Effector memory CD4-positive, alpha-beta T cell (primary cell): ENCODE measurements at regions not wholly inside any gene's neighbourhood (a gene's known extent, or its start where the extent isn't known, plus 50 kb on each side); places are given as distances from the start of the nearest gene placed in this dataset.

Source experiments
- DNase-seq, 3 donors: peaks; one replicate each; pipeline ENCODE4 v3.0.0-alpha.2; 2020
- H3K27ac ChIP-seq: 2 replicates; pipeline ENCODE4 v1.7.0; 2013; ENCODE audit warnings: mild to moderate bottlenecking, low read length, moderate library complexity; ENCODE audit not compliant: insufficient read depth, poor library complexity, severe bottlenecking
- H3K27me3 ChIP-seq: replicated peaks from 2 replicates; pipeline ENCODE4 v1.7.0; 2013; ENCODE audit warnings: mild to moderate bottlenecking, low read length; ENCODE audit not compliant: insufficient read depth, control insufficient read depth, poor library complexity, severe bottlenecking
- H3K36me3 ChIP-seq: 2 replicates; pipeline ENCODE4 v1.7.0; 2013; ENCODE audit warnings: mild to moderate bottlenecking, low read length, moderate library complexity; ENCODE audit not compliant: control insufficient read depth, insufficient read depth
- H3K4me1 ChIP-seq: 2 replicates; pipeline ENCODE4 v1.7.0; 2013; ENCODE audit warnings: low read length, mild to moderate bottlenecking; ENCODE audit not compliant: control insufficient read depth, insufficient read depth, poor library complexity, severe bottlenecking
- H3K4me3 ChIP-seq: 2 replicates; pipeline ENCODE4 v1.7.0; 2013; ENCODE audit warnings: low read length, low read depth, mild to moderate bottlenecking; ENCODE audit not compliant: insufficient read depth, poor library complexity, severe bottlenecking
- H3K9me3 ChIP-seq: 2 replicates; pipeline ENCODE4 v1.7.0; 2013; ENCODE audit warnings: mild to moderate bottlenecking, low read length, moderate library complexity; ENCODE audit not compliant: control insufficient read depth

DNA sequence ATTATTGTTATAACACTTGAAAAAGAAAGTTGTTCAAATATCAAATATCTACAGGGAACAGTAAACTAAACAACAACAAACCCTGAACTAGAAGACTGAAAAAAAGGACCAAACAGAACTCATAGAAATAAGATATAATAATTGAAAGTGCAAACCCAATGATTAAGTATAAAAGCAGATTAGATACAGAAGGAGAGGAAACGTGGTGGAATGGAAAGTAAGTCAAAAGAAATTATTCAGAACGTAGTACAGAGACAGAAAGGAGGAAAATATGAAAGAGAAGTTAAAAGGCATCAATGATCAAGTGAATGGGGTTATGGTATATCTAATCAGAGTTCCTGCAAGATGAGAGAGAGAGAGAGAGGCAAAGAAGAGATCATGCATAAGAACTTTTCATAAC, 174.2 kb upstream of the DACH1 start:
- no peak for DNase-seq
- Histone ChIP-seq H3K27ac (no peak overlapping the region), H3K27me3 (no peaks in the 10 kb centered on the region), H3K9me3 (no peaks in the 10 kb centered on the region), H3K4me3 (no peak overlapping the region), H3K4me1 (no peaks in the 10 kb centered on the region), H3K36me3 (no peaks in the 10 kb centered on the region)

GRCh38 chr13:72039126-72039525, 172.1 kb upstream of the DACH1 start:
- H3K9me3 ChIP-seq: no peaks in the 10 kb centered on the region
- H3K4me1 ChIP-seq: no peaks in the 10 kb centered on the region
- H3K36me3 ChIP-seq: no peaks in the 10 kb centered on the region
- H3K27ac ChIP-seq: no peak overlapping the region
- no peaks in the 10 kb centered on the region for H3K27me3 ChIP-seq
- no peak for DNase-seq
- no peak overlapping the region for H3K4me3 ChIP-seq

DNA sequence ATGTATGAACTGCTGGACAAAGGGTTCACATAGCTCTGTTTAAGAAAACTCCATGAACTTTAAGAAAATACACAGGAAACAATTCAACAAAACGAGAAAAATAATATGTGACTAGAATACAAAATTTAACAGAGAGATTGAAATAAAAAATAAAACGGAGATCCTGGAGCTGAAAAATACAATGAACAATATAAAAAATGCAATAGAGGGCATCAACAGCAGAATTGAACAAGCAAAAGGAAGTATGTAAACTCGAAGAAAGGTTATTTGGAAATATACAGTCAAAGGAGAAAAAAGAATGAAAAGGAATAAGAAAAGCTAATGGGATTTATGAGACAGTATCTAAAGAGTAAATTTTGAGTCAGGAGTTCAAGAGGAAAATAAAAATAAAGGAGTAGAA, 163.0 kb upstream of the DACH1 start:
- H3K9me3 ChIP-seq: peaks cover 9% of the 10 kb centered on the region
- H3K36me3 ChIP-seq: no peaks in the 10 kb centered on the region
- no peaks in the 10 kb centered on the region for H3K4me1 ChIP-seq
- H3K27me3 ChIP-seq: no peaks in the 10 kb centered on the region
- no peak for DNase-seq
- H3K27ac ChIP-seq: no peak overlapping the region
- H3K4me3 ChIP-seq: no peak overlapping the region

DNA sequence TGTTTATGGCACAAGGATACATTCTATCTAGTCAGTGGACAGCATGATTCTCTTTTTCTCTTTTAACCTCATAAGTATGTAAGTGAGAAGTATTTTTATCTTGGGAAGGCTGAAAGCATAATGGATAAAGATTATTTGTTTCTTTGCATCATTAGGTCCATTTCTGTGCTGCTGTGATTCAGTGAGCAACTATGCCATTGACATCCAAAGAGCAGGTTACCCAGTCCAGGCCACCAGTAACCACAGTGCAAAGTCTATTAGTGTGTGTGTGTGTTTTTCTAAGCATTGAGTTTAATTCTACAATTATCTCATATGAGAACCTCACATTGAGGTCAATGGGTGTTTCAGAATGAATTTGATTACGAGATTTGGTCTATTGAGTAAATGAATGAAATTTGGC, 158.8 kb upstream of the DACH1 start:
- peaks cover 9% of the 10 kb centered on the region for H3K9me3 ChIP-seq
- H3K4me1 ChIP-seq: no peaks in the 10 kb centered on the region
- DNase-seq: no peak
- no peaks in the 10 kb centered on the region for H3K27me3 ChIP-seq
- no peaks in the 10 kb centered on the region for H3K36me3 ChIP-seq
- no peak overlapping the region for H3K4me3 ChIP-seq
- H3K27ac ChIP-seq: no peak overlapping the region

DNA sequence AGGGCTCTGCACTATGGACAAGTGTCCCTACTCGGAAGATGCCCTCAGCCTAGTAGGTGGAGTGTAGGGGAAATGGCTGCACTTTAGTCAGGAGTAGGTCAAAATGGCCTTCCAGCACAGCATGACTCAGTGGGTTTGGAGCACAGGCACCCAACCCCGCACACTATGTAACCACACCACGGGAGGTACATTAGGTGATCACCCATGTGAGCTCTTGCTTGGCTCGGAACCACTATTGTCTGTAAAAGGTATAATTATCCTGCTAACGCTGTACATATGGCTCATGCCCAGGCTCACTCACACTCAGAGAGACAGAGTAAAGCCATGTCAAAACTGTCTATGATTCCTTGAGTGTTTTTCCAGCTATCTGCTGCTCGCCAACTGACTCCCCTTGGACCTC, 156.9 kb upstream of the DACH1 start:
- Histone ChIP-seq H3K27ac (no peak overlapping the region), H3K36me3 (no peaks in the 10 kb centered on the region), H3K9me3 (no peaks in the 10 kb centered on the region), H3K4me3 (no peak overlapping the region), H3K27me3 (no peaks in the 10 kb centered on the region), H3K4me1 (no peaks in the 10 kb centered on the region)
- no peak for DNase-seq

- DNase-seq: no peak
- no peak overlapping the region for H3K27ac ChIP-seq
- H3K36me3 ChIP-seq: no peaks in the 10 kb centered on the region
- no peak overlapping the region for H3K4me3 ChIP-seq
- H3K9me3 ChIP-seq: no peaks in the 10 kb centered on the region
- no peaks in the 10 kb centered on the region for H3K27me3 ChIP-seq
- no peaks in the 10 kb centered on the region for H3K4me1 ChIP-seq
These were observed 138.5 kb upstream of the DACH1 start for GRCh38 chr13:72005455-72005854.

DNA sequence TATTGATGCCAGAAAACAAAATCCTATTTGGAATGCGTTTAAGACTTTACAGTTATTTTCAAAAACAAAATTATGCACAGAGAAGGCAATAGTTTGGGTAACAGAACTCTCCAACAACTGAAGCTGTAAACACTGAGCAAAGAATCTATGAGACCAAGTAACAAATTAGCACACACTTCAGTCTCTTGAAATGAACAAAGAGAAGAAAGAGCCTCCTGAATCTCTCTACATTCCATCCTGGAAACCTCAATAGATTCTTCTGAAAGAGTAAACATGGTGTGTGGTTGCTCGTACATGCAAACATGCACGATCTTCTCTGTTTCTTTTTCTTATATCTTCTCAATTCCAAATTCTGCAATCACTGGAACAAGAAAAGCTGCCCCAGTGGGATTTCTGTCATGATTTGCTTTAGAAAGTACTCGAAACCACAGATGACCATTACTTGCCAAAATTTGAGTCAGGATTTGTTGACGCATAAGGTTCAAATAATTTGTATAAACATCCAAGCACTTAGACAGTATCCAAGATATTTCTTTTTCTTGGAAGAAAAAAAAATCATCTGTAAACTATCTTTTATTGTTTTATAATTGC, 137.9 kb upstream of the DACH1 start:
- Histone ChIP-seq H3K4me1 (no peaks in the 10 kb centered on the region), H3K36me3 (no peaks in the 10 kb centered on the region)
- no peak for DNase-seq

DNA sequence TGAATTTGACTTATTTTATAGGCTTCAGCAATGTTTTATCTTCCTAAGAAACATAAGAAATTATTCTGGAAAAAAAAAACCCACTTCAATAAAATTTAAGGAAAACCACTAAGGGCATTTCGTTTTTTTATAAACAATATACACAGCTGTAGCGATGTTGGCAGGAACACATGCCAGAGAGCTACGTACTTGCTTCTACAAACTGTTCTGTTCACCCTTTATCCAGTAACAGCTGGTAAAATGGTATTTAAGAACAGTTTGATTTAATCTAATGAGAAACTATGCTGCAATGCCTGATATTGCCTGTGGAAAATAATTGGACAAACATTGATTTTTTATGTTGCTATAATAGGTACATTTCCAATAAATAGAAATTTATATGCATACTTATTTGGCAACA, 137.2 kb upstream of the DACH1 start:
- Histone ChIP-seq H3K36me3 (no peaks in the 10 kb centered on the region), H3K27ac (no peak overlapping the region), H3K27me3 (no peaks in the 10 kb centered on the region), H3K9me3 (no peaks in the 10 kb centered on the region), H3K4me3 (no peak overlapping the region), H3K4me1 (no peaks in the 10 kb centered on the region)
- no peak for DNase-seq

More for the DNA sequence above, 137.9 kb upstream of the DACH1 start:
- Histone ChIP-seq H3K27me3 (no peaks in the 10 kb centered on the region), H3K9me3 (no peaks in the 10 kb centered on the region), H3K27ac (no peak overlapping the region), H3K4me3 (no peak overlapping the region)

- no peaks in the 10 kb centered on the region for H3K36me3 ChIP-seq
- no peaks in the 10 kb centered on the region for H3K27me3 ChIP-seq
- no peak overlapping the region for H3K27ac ChIP-seq
- no peak overlapping the region for H3K4me3 ChIP-seq
- H3K9me3 ChIP-seq: no peaks in the 10 kb centered on the region
- no peaks in the 10 kb centered on the region for H3K4me1 ChIP-seq
- DNase-seq: no peak
These were observed 131.2 kb upstream of the DACH1 start for GRCh38 chr13:71998223-71998622.

- H3K36me3 ChIP-seq: no peaks in the 10 kb centered on the region
- H3K4me1 ChIP-seq: no peaks in the 10 kb centered on the region
- no peaks in the 10 kb centered on the region for H3K27me3 ChIP-seq
- no peak overlapping the region for H3K4me3 ChIP-seq
- peaks cover 5% of the 10 kb centered on the region for H3K9me3 ChIP-seq
- no peak overlapping the region for H3K27ac ChIP-seq
- no peak for DNase-seq
These were observed 112.6 kb upstream of the DACH1 start for GRCh38 chr13:71979616-71980015.

DNA sequence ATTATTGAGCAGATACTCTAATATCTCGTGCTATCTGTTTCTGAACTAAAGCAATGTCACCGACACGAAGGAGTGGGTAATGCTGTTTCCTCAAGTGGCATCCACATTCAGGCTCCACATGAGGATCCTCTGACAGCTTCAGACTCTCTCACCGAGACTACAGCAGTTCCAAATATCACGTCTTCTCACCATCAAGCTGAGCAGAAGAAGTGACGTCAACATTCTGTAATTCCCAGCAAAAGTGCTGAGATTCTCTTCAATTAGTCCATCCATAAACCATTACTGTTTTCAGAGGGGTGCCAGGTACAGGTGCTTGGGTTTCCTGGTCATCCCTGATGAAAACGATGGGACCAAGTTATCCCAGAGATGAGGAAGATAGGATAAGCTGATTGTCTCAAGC, 110.0 kb upstream of the DACH1 start:
- Histone ChIP-seq H3K27me3 (no peaks in the 10 kb centered on the region), H3K4me1 (no peaks in the 10 kb centered on the region), H3K36me3 (no peaks in the 10 kb centered on the region), H3K27ac (no peak overlapping the region), H3K9me3 (no peaks in the 10 kb centered on the region), H3K4me3 (no peak overlapping the region)
- no peak for DNase-seq
